ENCODE measurements at regions not wholly inside any gene's neighbourhood (a gene's known extent, or its start where the extent isn't known, plus 50 kb on each side); places are given as distances from the start of the nearest gene placed in this dataset.

DNA sequence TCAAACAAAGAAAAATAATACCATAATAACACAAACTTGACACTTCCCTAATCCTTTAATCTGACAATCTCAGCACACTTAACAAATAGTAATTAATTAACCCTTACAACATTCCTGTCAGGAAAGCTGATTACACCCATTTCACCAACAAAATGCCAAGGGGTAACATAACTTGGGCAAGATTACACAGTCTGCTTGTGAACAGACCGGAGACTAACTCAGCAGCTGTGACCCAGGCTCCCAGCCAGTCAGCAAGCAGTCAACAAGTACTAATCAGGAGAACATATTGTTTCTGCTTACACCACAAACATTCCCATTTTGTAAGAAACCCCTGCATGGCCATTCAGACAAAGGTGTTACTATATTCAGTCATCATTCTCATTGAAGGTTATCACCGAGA is 592.5 kb upstream of the FLRT2 start:
- TF ChIP-seq, protein P1, sequence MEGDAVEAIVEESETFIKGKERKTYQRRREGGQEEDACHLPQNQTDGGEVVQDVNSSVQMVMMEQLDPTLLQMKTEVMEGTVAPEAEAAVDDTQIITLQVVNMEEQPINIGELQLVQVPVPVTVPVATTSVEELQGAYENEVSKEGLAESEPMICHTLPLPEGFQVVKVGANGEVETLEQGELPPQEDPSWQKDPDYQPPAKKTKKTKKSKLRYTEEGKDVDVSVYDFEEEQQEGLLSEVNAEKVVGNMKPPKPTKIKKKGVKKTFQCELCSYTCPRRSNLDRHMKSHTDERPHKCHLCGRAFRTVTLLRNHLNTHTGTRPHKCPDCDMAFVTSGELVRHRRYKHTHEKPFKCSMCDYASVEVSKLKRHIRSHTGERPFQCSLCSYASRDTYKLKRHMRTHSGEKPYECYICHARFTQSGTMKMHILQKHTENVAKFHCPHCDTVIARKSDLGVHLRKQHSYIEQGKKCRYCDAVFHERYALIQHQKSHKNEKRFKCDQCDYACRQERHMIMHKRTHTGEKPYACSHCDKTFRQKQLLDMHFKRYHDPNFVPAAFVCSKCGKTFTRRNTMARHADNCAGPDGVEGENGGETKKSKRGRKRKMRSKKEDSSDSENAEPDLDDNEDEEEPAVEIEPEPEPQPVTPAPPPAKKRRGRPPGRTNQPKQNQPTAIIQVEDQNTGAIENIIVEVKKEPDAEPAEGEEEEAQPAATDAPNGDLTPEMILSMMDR (IDR thresholded peaks at IDR 0.05; ENCODE audit: extremely low read depth in 1 of 2, insufficient read depth in 1 of 2, low read depth in 1 of 2, low read length in 2 of 2), result no peak
- TF ChIP-seq GATA2 (IDR thresholded peaks at IDR 0.05; ENCODE audit: insufficient read depth, insufficient read length, low read depth, low read length) (no peak), POLR2AphosphoS5 (IDR thresholded peaks at IDR 0.05; ENCODE audit: insufficient read depth, low read depth, low read length) (no peak), EZH2 (IDR thresholded peaks at IDR 0.05; ENCODE audit: borderline replicate concordance, low read depth, low read length, severe bottlenecking) (no peak), POLR2A (IDR thresholded peaks at IDR 0.05; ENCODE audit: low read depth, low read length) (no peak), MYC (IDR thresholded peaks at IDR 0.05; ENCODE audit: low read depth, low read length) (no peak), JUN (IDR thresholded peaks at IDR 0.05; ENCODE audit: borderline replicate concordance, insufficient read depth, insufficient read length, low read depth) (no peak)
- TF ChIP-seq, protein P2, sequence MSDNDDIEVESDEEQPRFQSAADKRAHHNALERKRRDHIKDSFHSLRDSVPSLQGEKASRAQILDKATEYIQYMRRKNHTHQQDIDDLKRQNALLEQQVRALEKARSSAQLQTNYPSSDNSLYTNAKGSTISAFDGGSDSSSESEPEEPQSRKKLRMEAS (IDR thresholded peaks at IDR 0.05; ENCODE audit: insufficient read depth, insufficient read length), result no peak
